ENCODE measurements at regions not wholly inside any gene's neighbourhood (a gene's known extent, or its start where the extent isn't known, plus 50 kb on each side); places are given as distances from the start of the nearest gene placed in this dataset.

DNA sequence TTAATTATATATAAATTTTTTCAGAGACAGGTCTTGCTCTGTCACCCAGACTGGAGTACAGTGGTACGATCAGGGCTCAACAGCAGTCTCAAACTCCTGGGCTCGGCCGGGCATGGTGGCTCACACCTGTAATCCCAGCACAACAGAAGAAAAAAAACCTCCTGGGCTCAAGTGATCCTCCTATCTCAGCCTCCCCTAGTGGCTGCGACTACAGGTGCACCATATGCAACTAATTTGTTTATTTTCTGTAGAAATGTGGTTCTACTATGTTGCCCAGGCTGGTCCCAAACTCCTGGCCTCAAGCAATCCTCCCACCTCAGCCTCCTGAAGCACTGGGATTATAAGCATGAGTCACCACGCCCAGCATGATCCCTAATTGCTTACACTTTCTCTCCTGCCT, 56.1 kb upstream of the SLC35C1 start:
- Histone ChIP-seq H3K4me1 (ENCODE audit: control insufficient read depth, insufficient read depth, low read length) (no peaks in the 10 kb centered on the region), H3K36me3 (ENCODE audit: control insufficient read depth in 2 of 2, insufficient read depth in 1 of 2, low read length in 2 of 2) (no peaks in the 10 kb centered on the region), H3K9me3 (ENCODE audit: control insufficient read depth, insufficient read depth, low read depth, low read length) (no peaks in the 10 kb centered on the region), H3K4me3 (ENCODE audit: low read depth, low read length) (no peak overlapping the region), H3K27ac (ENCODE audit: extremely low read depth, low read depth, low read length) (no peak overlapping the region)
- TF ChIP-seq, protein P1, sequence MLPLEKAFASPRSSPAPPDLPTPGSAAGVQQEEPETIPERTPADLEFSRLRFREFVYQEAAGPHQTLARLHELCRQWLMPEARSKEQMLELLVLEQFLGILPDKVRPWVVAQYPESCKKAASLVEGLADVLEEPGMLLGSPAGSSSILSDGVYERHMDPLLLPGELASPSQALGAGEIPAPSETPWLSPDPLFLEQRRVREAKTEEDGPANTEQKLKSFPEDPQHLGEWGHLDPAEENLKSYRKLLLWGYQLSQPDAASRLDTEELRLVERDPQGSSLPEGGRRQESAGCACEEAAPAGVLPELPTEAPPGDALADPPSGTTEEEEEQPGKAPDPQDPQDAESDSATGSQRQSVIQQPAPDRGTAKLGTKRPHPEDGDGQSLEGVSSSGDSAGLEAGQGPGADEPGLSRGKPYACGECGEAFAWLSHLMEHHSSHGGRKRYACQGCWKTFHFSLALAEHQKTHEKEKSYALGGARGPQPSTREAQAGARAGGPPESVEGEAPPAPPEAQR (tag by site-specific recombination; IDR thresholded peaks at IDR 0.05): no peak
- 0 out of 2 replicates have a peak, but pooled peaks have one; percentile 15 for TF ChIP-seq PRDM1 (tag by site-specific recombination; IDR thresholded peaks at IDR 0.05)
- no peak for TF ChIP-seq GLIS1 (tag by site-specific recombination; IDR thresholded peaks at IDR 0.05)
- peak; percentile 11; the same call in 1 of the 2 replicates for TF ChIP-seq ZIC2 (tag by site-specific recombination; IDR thresholded peaks at IDR 0.05)
- POLR2A ChIA-PET: no interaction called here
- CTCF ChIA-PET: interaction anchor here (1.4 kb wide), 1 partner anchor 23 kb away, joined by 4 read pairs; no protein-coding TSS in a partner anchor

DNA sequence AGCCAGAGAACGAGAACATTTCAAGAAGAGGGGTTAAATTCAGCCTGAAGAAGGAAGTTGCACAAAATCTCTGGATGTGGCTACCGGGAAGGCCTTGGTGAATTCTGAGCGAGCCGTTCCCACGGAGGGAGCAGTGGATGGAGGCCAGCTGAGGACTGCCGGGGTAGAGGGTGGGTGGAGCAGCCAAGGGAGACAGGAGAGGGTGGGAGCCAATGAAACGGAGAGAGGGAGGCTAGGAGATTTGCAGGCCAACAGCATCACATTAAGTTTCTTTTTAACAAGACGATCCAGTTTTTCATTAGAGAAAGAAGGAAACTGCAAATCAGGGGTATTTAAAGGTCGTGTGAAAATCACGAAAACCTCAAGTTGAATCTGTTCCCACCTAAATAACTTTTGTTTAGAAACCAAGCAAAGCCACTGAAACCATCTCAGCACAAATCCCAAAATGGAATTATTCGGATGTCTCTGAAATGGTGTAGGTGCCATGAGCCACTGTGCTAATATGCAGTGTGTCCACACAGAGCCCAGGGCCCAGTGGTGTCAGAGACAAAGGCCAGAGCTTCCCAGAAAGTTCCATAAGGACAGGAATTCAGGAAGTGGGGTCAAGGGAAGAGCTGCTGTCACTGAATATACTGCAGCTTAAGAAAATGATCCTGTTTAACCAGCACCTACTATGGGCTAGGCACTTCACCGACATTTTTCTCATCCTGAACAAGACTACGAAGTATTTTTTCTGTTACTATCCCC, 59.7 kb upstream of the SLC35C1 start:
- POLR2A ChIA-PET: no interaction called here
- Histone ChIP-seq H3K36me3 (ENCODE audit: control insufficient read depth in 2 of 2, insufficient read depth in 1 of 2, low read length in 2 of 2) (no peaks in the 10 kb centered on the region), H3K4me3 (ENCODE audit: low read depth, low read length) (no peak overlapping the region), H3K4me1 (ENCODE audit: control insufficient read depth, insufficient read depth, low read length) (no peaks in the 10 kb centered on the region), H3K27ac (ENCODE audit: extremely low read depth, low read depth, low read length) (no peak overlapping the region), H3K9me3 (ENCODE audit: control insufficient read depth, insufficient read depth, low read depth, low read length) (no peaks in the 10 kb centered on the region)
- TF ChIP-seq ZBTB20 (tag by site-specific recombination; IDR thresholded peaks at IDR 0.05): peak; percentile 31; the same call in 1 of the 2 replicates
- TF ChIP-seq, protein P2, sequence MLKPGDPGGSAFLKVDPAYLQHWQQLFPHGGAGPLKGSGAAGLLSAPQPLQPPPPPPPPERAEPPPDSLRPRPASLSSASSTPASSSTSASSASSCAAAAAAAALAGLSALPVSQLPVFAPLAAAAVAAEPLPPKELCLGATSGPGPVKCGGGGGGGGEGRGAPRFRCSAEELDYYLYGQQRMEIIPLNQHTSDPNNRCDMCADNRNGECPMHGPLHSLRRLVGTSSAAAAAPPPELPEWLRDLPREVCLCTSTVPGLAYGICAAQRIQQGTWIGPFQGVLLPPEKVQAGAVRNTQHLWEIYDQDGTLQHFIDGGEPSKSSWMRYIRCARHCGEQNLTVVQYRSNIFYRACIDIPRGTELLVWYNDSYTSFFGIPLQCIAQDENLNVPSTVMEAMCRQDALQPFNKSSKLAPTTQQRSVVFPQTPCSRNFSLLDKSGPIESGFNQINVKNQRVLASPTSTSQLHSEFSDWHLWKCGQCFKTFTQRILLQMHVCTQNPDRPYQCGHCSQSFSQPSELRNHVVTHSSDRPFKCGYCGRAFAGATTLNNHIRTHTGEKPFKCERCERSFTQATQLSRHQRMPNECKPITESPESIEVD (tag by site-specific recombination; IDR thresholded peaks at IDR 0.05): no peak
- CTCF ChIA-PET: interaction anchor here (1.5 kb wide), 1 partner anchor 26 kb away, joined by 3 read pairs; no protein-coding TSS in a partner anchor

DNA sequence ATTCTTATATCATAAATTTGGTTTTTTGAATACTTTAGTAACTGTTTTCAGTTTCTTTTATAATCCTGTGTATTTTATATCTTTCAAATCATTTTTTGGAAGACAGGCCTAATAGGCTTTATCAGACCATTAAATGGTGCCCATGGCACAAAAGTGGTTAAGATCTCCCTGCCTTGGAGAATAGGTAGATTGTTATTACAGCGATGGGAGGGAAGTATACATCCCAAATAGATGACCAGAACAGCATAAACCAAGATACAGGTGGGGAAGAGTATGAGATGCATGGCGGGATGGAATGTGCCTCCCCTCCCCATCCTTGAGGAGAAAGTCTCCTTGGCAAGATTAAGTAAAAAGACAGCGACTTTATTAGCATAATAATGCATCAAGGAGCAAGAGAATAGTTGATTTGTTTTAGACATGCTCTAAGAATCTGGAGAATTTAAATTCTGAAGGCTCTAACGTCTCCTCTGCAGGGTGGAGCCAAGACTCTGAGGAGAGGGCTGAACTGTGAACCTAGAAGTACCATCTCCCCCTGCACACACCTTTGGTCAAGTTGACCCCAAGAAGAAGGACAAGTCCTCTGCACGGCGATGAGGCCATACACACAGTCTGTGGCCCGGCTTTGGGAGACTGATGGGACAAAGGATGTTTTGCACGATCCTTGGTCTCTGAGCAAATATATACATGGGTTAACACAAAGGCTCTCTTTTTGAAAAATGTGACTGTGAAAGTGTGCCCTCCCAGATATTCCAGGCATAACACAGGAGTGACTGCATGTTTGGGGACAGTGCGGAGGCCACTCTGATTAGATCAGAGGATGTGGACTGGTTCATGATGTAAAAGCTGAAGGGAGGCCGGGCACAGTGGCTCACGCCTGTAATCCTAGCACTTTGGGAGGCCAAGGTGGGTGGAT, 61.1 kb upstream of the SLC35C1 start:
- no peaks in the 10 kb centered on the region for H3K4me1 ChIP-seq (ENCODE audit: control insufficient read depth, insufficient read depth, low read length)
- H3K27ac ChIP-seq (ENCODE audit: extremely low read depth, low read depth, low read length): no peak overlapping the region
- H3K4me3 ChIP-seq (ENCODE audit: low read depth, low read length): no peak overlapping the region
- no peaks in the 10 kb centered on the region for H3K36me3 ChIP-seq (ENCODE audit: control insufficient read depth in 2 of 2, insufficient read depth in 1 of 2, low read length in 2 of 2)
- ChIA-PET CTCF (interaction anchor here (1.5 kb wide), 1 partner anchor 28 kb away, joined by 3 read pairs; no protein-coding TSS in a partner anchor), POLR2A (no interaction called here)
- TF ChIP-seq, protein P3, sequence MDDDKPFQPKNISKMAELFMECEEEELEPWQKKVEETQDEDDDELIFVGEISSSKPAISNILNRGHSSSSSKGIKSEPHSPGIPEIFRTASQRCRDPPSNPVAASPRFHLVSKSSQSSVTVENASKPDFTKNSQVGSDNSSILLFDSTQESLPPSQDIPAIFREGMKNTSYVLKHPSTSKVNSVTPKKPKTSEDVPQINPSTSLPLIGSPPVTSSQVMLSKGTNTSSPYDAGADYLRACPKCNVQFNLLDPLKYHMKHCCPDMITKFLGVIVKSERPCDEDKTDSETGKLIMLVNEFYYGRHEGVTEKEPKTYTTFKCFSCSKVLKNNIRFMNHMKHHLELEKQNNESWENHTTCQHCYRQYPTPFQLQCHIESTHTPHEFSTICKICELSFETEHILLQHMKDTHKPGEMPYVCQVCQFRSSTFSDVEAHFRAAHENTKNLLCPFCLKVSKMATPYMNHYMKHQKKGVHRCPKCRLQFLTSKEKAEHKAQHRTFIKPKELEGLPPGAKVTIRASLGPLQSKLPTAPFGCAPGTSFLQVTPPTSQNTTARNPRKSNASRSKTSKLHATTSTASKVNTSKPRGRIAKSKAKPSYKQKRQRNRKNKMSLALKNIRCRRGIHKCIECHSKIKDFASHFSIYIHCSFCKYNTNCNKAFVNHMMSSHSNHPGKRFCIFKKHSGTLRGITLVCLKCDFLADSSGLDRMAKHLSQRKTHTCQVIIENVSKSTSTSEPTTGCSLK (tag by site-specific recombination; IDR thresholded peaks at IDR 0.05): no peak
- TF ChIP-seq ZNF391 (tag by site-specific recombination; IDR thresholded peaks at IDR 0.05; ENCODE audit: borderline replicate concordance, low read depth) (no peak), ZNF23 (tag by site-specific recombination; IDR thresholded peaks at IDR 0.05; ENCODE audit: borderline replicate concordance) (no peak), ZNF10 (tag by site-specific recombination; IDR thresholded peaks at IDR 0.05) (no peak), ZNF138 (tag by site-specific recombination; IDR thresholded peaks at IDR 0.05; ENCODE audit: borderline replicate concordance) (no peak), ZNF830 (tag by site-specific recombination; IDR thresholded peaks at IDR 0.05; ENCODE audit: low read depth) (no peak), ZNF837 (tag by site-specific recombination; IDR thresholded peaks at IDR 0.05) (no peak), ZFHX2 (tag by site-specific recombination; conservative IDR thresholded peaks at IDR 0.05) (no peak)
- H3K9me3 ChIP-seq (ENCODE audit: control insufficient read depth, insufficient read depth, low read depth, low read length): no peaks in the 10 kb centered on the region

All from HEK293 (cell line).